ENCODE measurements at regions not wholly inside any gene's neighbourhood (a gene's known extent, or its start where the extent isn't known, plus 50 kb on each side); places are given as distances from the start of the nearest gene placed in this dataset.

DNA sequence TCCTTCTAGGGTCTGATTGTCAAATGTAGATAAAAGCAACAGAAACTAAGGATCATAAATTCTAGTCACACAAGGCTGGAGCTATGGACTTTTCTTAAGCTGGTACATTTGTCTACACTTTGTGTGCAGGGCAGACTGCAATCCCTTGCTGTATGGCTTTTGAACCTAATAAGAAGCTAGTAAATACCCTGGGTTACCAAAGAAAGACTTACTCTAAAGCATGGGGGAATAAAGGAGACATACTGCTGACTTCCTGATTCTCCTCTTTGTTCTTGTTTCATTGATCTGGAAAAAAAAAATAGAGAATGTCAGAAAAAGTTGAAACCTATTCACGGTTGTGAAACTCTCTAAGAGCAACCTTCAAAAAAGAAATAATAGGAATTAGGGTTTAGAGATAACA is 216.6 kb upstream of the TLL1 start:
- no peak for DNase-seq (ENCODE audit: low spot score)
- in situ Hi-C loops (cut with HindIII; ENCODE audit: low sequenced_read_pairs) = no loop called here

DNA sequence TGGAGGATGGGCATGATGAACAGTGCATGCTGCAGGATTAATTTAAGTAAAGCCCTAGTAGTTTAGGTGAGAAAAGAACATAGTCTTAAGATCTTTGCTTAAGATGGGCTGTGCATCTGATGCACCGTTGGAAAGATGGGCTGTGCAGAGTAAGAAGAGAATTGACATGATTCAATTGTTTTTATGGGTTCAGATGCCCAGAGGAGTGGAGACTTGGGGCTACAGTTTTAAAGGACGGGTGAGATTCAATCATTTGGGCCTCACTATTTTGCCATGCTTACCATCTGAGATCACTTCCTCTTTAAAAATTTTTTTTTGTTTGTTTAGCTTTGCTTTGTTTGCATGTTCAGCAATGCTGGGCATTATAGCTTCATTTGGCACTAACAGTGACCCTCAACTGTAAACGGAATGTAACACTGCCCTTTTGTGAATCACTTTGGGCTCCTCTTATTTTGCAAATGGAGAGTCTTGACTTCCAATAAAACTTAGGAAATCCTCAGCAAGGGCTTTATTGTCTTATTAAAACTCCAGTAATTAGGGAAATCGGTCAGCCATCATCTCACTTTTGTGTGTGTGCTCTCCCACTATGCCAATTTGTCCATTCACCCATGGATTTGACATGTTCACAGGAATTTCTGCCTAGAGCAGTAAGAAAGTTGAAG is 216.1 kb upstream of the TLL1 start:
- DNase-seq (ENCODE audit: low spot score) = no peak
- in situ Hi-C loops (cut with HindIII; ENCODE audit: low sequenced_read_pairs) = no loop called here

GRCh38 chr4:165662341-165662740 is 210.7 kb upstream of the TLL1 start:
- in situ Hi-C loops (cut with HindIII; ENCODE audit: low sequenced_read_pairs) = no loop called here
- no peak for DNase-seq (ENCODE audit: low spot score)

DNA sequence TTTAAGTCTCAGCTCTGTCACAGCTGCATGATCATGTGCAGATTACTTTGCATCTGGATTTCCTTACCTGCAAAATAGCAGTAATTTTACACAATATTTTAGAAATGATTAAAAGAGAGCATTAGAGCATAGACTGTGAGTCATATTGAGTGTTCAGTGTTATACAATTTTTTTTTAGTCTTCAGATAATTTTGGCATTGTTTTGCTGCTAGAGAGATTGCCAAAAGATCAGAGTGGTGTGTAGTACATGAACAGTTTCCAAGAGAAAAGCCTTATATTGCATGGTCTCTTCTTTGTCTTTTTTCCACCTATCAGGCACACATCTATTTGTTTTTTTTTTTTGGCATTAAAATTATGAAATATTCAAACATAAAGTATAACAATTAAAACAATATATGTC is 209.6 kb upstream of the TLL1 start:
- in situ Hi-C loops (cut with HindIII; ENCODE audit: low sequenced_read_pairs) = no loop called here
- peak; percentile 22 for DNase-seq (ENCODE audit: low spot score)

DNA sequence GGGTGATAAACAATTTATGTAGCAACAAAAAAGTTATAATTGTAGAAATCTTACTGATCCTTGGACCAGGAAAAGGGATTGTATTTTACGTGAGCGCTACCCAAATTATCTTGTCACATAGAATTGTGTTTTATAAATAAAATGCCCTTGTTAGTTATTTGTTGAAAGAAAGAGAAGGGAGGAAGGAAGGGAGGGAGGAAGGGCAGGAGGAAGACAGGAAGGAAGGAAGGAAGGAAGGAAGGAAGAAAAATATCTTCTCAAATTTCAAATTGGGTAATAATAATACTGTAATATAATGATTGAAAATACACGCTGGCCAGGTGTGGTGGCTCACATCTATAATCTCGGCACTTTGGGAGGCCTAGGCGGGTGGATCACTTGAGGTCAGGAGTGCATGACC is 206.2 kb upstream of the TLL1 start:
- in situ Hi-C loops (cut with HindIII; ENCODE audit: low sequenced_read_pairs) = no loop called here
- DNase-seq (ENCODE audit: low spot score) = no peak

DNA sequence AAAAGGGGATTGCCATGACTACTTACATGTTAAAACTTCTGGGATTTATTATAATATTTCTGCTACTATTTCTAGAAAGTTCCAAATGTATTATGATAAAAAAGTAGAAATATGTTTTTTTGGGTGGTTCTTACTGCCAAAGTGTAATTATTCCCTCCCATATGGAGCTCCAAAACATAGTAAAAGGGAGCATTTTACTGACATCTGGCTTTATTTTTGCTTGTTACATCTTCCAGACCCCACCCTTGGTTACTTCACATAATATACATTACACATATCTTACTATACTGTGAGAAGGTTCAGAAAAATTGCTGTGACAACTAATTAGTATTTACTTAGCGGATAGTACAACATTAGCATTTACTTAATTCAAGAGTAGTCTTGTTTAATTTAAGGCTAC is 205.1 kb upstream of the TLL1 start:
- in situ Hi-C loops (cut with HindIII; ENCODE audit: low sequenced_read_pairs) = no loop called here
- no peak for DNase-seq (ENCODE audit: low spot score)

DNA sequence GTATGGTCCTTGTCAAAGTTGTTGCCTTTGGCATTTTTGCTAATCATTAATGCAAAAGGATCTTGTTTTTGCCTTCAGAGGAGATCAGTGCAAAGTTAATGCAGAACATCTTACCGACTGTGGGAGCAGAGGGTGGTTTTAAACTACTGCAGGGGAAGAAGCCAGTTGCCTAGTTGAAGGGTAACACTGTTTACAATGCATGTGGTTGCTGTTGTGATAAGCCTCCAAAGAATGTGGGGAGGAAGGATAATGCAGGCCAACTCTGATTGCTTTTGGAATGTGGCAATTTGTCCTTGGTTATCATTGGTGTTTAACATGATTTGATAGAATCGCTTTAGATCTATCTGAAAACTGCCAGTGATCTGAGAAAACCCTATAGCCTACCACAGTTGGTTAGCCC is 204.3 kb upstream of the TLL1 start:
- DNase-seq (ENCODE audit: low spot score) = no peak
- in situ Hi-C loops (cut with HindIII; ENCODE audit: low sequenced_read_pairs) = no loop called here

- in situ Hi-C loops (cut with HindIII; ENCODE audit: low sequenced_read_pairs) = no loop called here
- no peak for DNase-seq (ENCODE audit: low spot score)
These were observed 196.0 kb upstream of the TLL1 start for GRCh38 chr4:165677081-165677480.

- in situ Hi-C loops (cut with HindIII; ENCODE audit: low sequenced_read_pairs) = no loop called here
- no peak for DNase-seq (ENCODE audit: low spot score)
These were observed 194.7 kb upstream of the TLL1 start for GRCh38 chr4:165678236-165678935.

- in situ Hi-C loops (cut with HindIII; ENCODE audit: low sequenced_read_pairs) = no loop called here
- no peak for DNase-seq (ENCODE audit: low spot score)
These were observed 194.1 kb upstream of the TLL1 start for GRCh38 chr4:165678936-165679325.

- DNase-seq (ENCODE audit: low spot score) = no peak
- in situ Hi-C loops (cut with HindIII; ENCODE audit: low sequenced_read_pairs) = no loop called here
These were observed 192.2 kb upstream of the TLL1 start for GRCh38 chr4:165680821-165681220.

- in situ Hi-C loops (cut with HindIII; ENCODE audit: low sequenced_read_pairs) = no loop called here
These were observed 190.4 kb upstream of the TLL1 start for GRCh38 chr4:165682611-165683010.

DNA sequence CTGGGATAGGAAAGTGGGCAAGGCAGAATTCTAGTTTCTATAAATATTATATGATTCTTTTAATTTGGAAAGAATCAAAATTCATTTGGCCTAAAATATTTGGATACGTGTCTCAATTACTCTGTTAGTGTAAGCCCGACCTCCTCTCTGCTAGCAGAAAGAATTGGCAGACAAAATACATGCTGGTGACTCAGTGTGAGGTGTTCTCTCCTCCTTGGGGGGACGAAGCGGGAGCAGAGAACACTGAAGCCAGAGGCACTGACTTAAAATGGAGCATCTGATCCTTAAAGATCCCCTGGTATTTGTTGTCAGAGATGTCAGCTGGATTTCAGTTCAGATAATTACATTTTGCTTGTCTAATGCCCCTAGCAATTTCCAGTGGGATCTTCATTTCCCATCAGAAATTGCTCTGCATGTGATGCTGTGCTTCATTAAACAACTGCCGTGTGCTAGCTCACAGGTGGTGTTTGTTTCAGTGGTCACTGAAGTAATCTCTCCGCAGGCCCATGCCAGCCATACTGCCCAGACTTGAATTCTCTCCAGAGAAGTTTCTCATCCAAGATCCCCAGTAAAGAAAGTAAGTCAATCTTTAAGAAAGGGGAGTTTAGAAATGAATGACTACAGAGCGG is 188.7 kb upstream of the TLL1 start:
- DNase-seq (ENCODE audit: low spot score) = peak; percentile 70
- in situ Hi-C loops (cut with HindIII; ENCODE audit: low sequenced_read_pairs) = no loop called here

More at GRCh38 chr4:165682611-165683010, 190.4 kb upstream of the TLL1 start:
- DNase-seq (ENCODE audit: low spot score) = no peak

GRCh38 chr4:165686756-165687155 is 186.3 kb upstream of the TLL1 start:
- no peak for DNase-seq (ENCODE audit: low spot score)
- in situ Hi-C loops (cut with HindIII; ENCODE audit: low sequenced_read_pairs) = no loop called here

DNA sequence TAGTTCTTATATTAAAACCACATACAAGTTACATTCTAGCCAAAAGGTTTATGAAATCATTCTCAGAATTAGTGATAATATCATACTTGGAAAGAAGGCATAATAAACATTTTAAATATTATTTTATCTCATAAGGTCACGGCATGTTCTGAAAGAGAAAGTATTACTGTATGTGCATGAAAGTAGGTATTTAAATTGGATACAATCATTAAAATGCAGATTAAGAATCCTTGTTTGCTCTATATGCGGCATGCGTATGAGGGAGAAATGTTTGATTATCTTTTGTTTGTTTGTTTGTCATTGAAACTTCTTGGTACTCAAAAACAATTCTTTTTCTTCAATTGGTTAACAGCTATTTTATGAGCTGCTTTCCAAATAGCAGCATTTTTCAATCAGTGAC is 183.9 kb upstream of the TLL1 start:
- DNase-seq (ENCODE audit: low spot score) = no peak

DNA sequence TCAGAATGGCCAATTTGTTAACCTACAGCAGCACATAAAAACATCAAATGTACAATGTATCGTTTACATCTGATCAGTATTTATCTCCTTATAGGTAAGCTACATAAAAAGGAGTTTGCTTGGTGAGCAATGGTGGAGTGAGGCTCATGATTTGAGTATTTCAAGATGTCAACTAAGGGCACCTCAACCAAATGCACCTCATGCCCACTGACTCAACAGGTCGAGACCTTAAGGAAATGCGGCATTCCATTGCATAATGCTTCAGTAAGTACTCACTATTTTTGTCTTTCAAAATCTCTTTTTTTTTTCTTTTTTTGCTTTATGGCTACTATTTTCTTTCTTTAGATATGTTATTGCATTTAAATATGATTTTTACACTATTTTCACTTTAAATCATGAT is 181.0 kb upstream of the TLL1 start:
- DNase-seq (ENCODE audit: low spot score) = no peak
- in situ Hi-C loops (cut with HindIII; ENCODE audit: low sequenced_read_pairs) = no loop called here

More for the DNA sequence above, 183.9 kb upstream of the TLL1 start:
- in situ Hi-C loops (cut with HindIII; ENCODE audit: low sequenced_read_pairs) = no loop called here

GRCh38 chr4:165698272-165698671 is 174.8 kb upstream of the TLL1 start:
- DNase-seq (ENCODE audit: low spot score) = no peak
- in situ Hi-C loops (cut with HindIII; ENCODE audit: low sequenced_read_pairs) = no loop called here

- DNase-seq (ENCODE audit: low spot score) = no peak
- in situ Hi-C loops (cut with HindIII; ENCODE audit: low sequenced_read_pairs) = no loop called here
These were observed 174.0 kb upstream of the TLL1 start for GRCh38 chr4:165699055-165699454.

GRCh38 chr4:165700855-165701254 is 172.2 kb upstream of the TLL1 start:
- DNase-seq (ENCODE audit: low spot score) = no peak
- in situ Hi-C loops (cut with HindIII; ENCODE audit: low sequenced_read_pairs) = no loop called here

DNA sequence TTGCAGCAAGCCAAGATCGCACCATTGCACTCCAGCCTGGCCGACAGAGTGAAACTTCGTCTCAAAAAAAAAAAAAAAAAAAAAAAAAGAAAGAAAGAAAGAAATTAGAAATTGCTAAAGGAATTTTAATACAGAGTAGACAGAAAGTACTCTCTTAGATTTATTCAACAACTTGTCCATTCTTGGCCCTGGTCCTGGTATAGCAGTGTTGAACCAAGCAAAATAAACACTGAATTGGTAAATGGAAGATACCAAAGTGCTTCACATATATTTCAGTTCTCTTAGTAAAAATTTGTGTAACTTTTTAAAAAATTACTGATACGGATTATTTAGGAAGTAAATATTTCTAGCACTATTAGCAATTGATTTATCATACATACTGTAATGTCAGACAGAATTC is 165.9 kb upstream of the TLL1 start:
- no peak for DNase-seq (ENCODE audit: low spot score)
- in situ Hi-C loops (cut with HindIII; ENCODE audit: low sequenced_read_pairs) = no loop called here

- no peak for DNase-seq (ENCODE audit: low spot score)
- in situ Hi-C loops (cut with HindIII; ENCODE audit: low sequenced_read_pairs) = no loop called here
These were observed 163.5 kb upstream of the TLL1 start for GRCh38 chr4:165709516-165709915.
